H1 (cell line): ENCODE measurements at regions not wholly inside any gene's neighbourhood (a gene's known extent, or its start where the extent isn't known, plus 50 kb on each side); places are given as distances from the start of the nearest gene placed in this dataset.

Experiments
- CTCF ChIP-seq, 3 experiments: IDR thresholded peaks; 1 replicate in 2 of 3; 2 replicates in 1 of 3; pipeline versions ENCODE4 v1.5.1 to v1.6.1; 2011; ENCODE audit warnings: low read length in 3 of 3, mild to moderate bottlenecking in 3 of 3, inconsistent platforms in 2 of 3, low read depth in 1 of 3, moderate library complexity in 1 of 3; ENCODE audit not compliant: insufficient read depth in 1 of 3; ENCODE audit errors: control extremely low read depth in 1 of 3
- GABPA ChIP-seq: IDR thresholded peaks from 2 replicates; pipeline ENCODE4 v1.6.1; 2011; ENCODE audit warnings: mild to moderate bottlenecking, low read length, moderate library complexity, borderline replicate concordance; ENCODE audit not compliant: insufficient read depth
- PHF8 ChIP-seq: fragments of 200-600 bp; sonication (generic); conservative IDR thresholded peaks from 2 replicates; pipeline ENCODE4 v1.7.1; 2012; ENCODE audit warnings: low read depth, mild to moderate bottlenecking, inconsistent platforms, low read length, moderate library complexity
- POLR2AphosphoS5 ChIP-seq: IDR thresholded peaks from 2 replicates; pipeline ENCODE4 v1.6.1; 2011; ENCODE audit warnings: low read depth, low read length

- TF ChIP-seq CTCF (IDR thresholded peaks at IDR 0.05; ENCODE audit: control extremely low read depth in 1 of 3, insufficient read depth in 1 of 3, low read depth in 1 of 3, low read length in 3 of 3) = no peak
- TF ChIP-seq PHF8 = no peak
- TF ChIP-seq POLR2AphosphoS5 = no peak
- TF ChIP-seq GABPA = no peak
These were observed 101.1 kb downstream of the TMEM17 start for GRCh38 chr2:62404913-62405312.
